Loucy (cell line): ENCODE measurements at regions not wholly inside any gene's neighbourhood (a gene's known extent, or its start where the extent isn't known, plus 50 kb on each side); places are given as distances from the start of the nearest gene placed in this dataset.

Source experiments
- H2AFZ ChIP-seq: fragments of 200-600 bp; sonication (generic); 2 replicates; pipeline ENCODE4 v1.6.0; 2016; ENCODE audit warnings: antibody characterized with exemption, mild to moderate bottlenecking, low read length, moderate library complexity
- H3F3A ChIP-seq: fragments of 200-600 bp; 2 replicates; pipeline ENCODE4 v1.6.0; 2016; ENCODE audit warnings: antibody characterized with exemption, low read depth, mild to moderate bottlenecking
- H3K27me3 ChIP-seq: fragments of 200-600 bp; sonication (generic); 2 replicates; pipeline ENCODE4 v1.6.1; 2014; ENCODE audit warnings: low read length, mild to moderate bottlenecking; ENCODE audit not compliant: insufficient read depth, poor library complexity, severe bottlenecking
- H3K36me3 ChIP-seq: fragments of 200-600 bp; sonication (generic); 2 replicates; pipeline ENCODE4 v1.6.1; 2016; ENCODE audit warnings: low read length; ENCODE audit not compliant: insufficient read depth
- H3K4me1 ChIP-seq: fragments of 200-600 bp; sonication (generic); 2 replicates; pipeline ENCODE4 v1.5.1; 2014; ENCODE audit warnings: low read length, mild to moderate bottlenecking; ENCODE audit not compliant: insufficient read depth, poor library complexity, severe bottlenecking
- H3K4me2 ChIP-seq: fragments of 200-600 bp; sonication (generic); 2 replicates; pipeline ENCODE4 v1.6.0; 2014; ENCODE audit warnings: antibody characterized with exemption, low read length, low read depth, mild to moderate bottlenecking; ENCODE audit not compliant: poor library complexity, severe bottlenecking
- H3K4me3 ChIP-seq: fragments of 200-600 bp; sonication (generic); 2 replicates; pipeline ENCODE4 v1.5.1; 2014; ENCODE audit warnings: low read length, mild to moderate bottlenecking, mixed read lengths; ENCODE audit not compliant: poor library complexity, severe bottlenecking
- H3K79me2 ChIP-seq: fragments of 200-600 bp; sonication (generic); 2 replicates; pipeline ENCODE4 v1.6.1; 2014; ENCODE audit warnings: low read length; ENCODE audit not compliant: insufficient read depth
- H3K9ac ChIP-seq: fragments of 200-600 bp; sonication (generic); 2 replicates; pipeline ENCODE4 v1.6.0; 2014; ENCODE audit warnings: mild to moderate bottlenecking, low read depth, low read length, moderate library complexity; ENCODE audit not compliant: poor library complexity, severe bottlenecking
- H3K9me2 ChIP-seq: fragments of 200-600 bp; sonication (generic); replicated peaks from 2 replicates; pipeline ENCODE4 v1.6.1; 2016; ENCODE audit warnings: low read depth, low read length, mixed read lengths
- H3K9me3 ChIP-seq: fragments of 200-600 bp; sonication (generic); 2 replicates; pipeline ENCODE4 v1.6.1; 2014; ENCODE audit warnings: mild to moderate bottlenecking, antibody characterized with exemption, low read length, low read depth; ENCODE audit not compliant: insufficient read depth
- H4K20me1 ChIP-seq: fragments of 200-600 bp; sonication (generic); 2 replicates; pipeline ENCODE4 v1.6.0; 2014; ENCODE audit warnings: antibody characterized with exemption, low read length, mild to moderate bottlenecking; ENCODE audit not compliant: insufficient read depth, poor library complexity, severe bottlenecking
- CTCF ChIP-seq: fragments of 200-600 bp; sonication (generic); conservative IDR thresholded peaks from 2 replicates; pipeline ENCODE4 v1.5.1; 2014; ENCODE audit warnings: mild to moderate bottlenecking, antibody characterized with exemption, low read length
- EZH2phosphoT487 ChIP-seq: fragments of 200-600 bp; IDR thresholded peaks from 2 replicates; pipeline ENCODE4 v1.6.1; 2018; ENCODE audit warnings: antibody characterized with exemption, mild to moderate bottlenecking, moderate library complexity, borderline replicate concordance

DNA sequence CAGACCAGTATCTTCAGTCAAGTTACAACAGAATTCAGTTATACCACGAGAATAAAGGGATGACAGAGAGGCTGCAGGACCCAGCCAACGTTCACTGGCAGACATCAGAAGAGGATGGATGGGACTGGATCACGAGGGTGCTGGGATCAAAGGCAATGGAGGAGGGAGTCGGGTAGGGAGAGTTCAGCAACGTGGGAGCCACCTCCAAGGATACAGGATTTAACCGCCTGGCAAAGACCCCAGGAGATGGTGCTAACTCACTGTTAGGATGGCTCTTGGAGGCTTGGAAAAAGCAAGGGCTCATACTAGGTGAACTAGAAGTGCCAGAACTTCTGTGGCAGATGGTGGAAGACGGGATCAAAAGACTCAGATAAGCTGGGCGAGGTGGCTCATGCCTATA lies 99.1 kb upstream of the DISP3 start:
- no peaks in the 10 kb centered on the region for H3K27me3 ChIP-seq
- no peaks in the 10 kb centered on the region for H3K79me2 ChIP-seq
- no peak overlapping the region for H3K4me3 ChIP-seq
- no peak overlapping the region for H3K4me2 ChIP-seq
- H4K20me1 ChIP-seq: no peaks in the 10 kb centered on the region
- H3K36me3 ChIP-seq: no peaks in the 10 kb centered on the region
- no peaks in the 10 kb centered on the region for H3F3A ChIP-seq
- no peaks in the 10 kb centered on the region for H3K9me2 ChIP-seq
- TF ChIP-seq CTCF (no peak), EZH2phosphoT487 (no peak)
- H3K9me3 ChIP-seq: no peaks in the 10 kb centered on the region
- H3K9ac ChIP-seq: no peak overlapping the region
- peaks cover 20% of the 10 kb centered on the region for H3K4me1 ChIP-seq
- H2AFZ ChIP-seq: no peak overlapping the region

DNA sequence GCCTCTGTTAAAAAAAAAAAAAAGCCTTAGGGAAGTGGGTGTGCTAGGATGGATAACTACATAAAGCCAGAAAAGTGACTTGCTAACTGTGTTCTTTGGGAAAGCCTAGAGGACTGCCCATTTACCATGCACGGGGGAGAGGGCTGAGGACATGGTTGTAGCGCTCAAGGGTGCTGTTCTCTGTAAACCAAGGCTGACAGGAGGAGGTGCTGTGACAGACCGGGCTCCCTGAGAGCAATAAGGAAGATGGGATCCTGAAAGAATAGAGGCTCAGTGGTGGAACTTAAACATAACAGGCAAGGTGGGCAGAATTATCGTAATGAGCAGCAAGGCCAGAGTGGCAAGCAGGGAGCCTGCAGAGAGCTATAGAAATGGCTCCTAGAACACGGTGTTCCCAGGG lies 98.5 kb upstream of the DISP3 start:
- Histone ChIP-seq H2AFZ (no peak overlapping the region), H3K9ac (no peak overlapping the region), H3K9me3 (no peaks in the 10 kb centered on the region), H3K9me2 (no peaks in the 10 kb centered on the region), H3K79me2 (no peaks in the 10 kb centered on the region), H3K4me1 (peaks cover 22% of the 10 kb centered on the region), H3K4me3 (no peak overlapping the region), H3K36me3 (no peaks in the 10 kb centered on the region), H4K20me1 (no peaks in the 10 kb centered on the region), H3F3A (no peaks in the 10 kb centered on the region), H3K27me3 (no peaks in the 10 kb centered on the region), H3K4me2 (no peak overlapping the region)
- TF ChIP-seq CTCF: no peak; the same call in 1 of the 2 replicates
- no peak for TF ChIP-seq EZH2phosphoT487

DNA sequence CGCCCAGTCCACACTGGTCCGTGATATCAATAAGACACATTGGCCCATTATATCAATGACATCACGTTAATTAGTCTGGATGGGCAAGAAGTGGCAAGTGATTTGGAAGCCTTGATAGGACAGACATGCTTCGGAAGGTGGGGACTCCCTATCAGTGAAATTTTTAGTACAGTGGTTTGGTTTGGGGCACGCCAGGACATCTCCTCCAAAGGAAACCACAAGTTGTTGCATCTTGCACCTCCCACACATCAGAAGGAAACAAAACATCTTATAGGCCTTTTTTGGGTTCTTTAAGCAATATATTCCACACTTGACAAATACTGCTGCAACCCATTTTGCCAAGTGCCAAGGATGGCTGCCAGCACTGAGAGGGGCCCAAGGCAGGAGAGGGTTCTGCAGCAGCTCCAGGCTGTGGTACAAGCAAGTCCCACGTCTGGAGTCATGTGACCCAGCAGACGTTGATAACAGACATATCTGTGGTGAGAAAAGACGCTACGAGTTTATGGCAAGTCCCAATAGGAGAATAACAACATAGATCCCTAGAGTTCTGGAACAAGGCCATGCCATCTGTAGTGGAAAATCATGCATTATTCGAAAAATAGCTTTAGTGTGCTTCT lies 95.3 kb upstream of the DISP3 start:
- H2AFZ ChIP-seq: no peak overlapping the region
- H3K4me3 ChIP-seq: peak overlapping the region; percentile 50
- H3K9me2 ChIP-seq: no peaks in the 10 kb centered on the region
- H3K4me1 ChIP-seq: peaks cover 22% of the 10 kb centered on the region
- no peaks in the 10 kb centered on the region for H3K27me3 ChIP-seq
- H3K9me3 ChIP-seq: no peaks in the 10 kb centered on the region
- no peaks in the 10 kb centered on the region for H3F3A ChIP-seq
- no peaks in the 10 kb centered on the region for H4K20me1 ChIP-seq
- H3K36me3 ChIP-seq: no peaks in the 10 kb centered on the region
- no peaks in the 10 kb centered on the region for H3K79me2 ChIP-seq
- peak overlapping the region; percentile 22 for H3K9ac ChIP-seq
- TF ChIP-seq EZH2phosphoT487 (no peak), CTCF (no peak)
- H3K4me2 ChIP-seq: peak overlapping the region; percentile 77
